ENCODE measurements at regions not wholly inside any gene's neighbourhood (a gene's known extent, or its start where the extent isn't known, plus 50 kb on each side); places are given as distances from the start of the nearest gene placed in this dataset.

DNA sequence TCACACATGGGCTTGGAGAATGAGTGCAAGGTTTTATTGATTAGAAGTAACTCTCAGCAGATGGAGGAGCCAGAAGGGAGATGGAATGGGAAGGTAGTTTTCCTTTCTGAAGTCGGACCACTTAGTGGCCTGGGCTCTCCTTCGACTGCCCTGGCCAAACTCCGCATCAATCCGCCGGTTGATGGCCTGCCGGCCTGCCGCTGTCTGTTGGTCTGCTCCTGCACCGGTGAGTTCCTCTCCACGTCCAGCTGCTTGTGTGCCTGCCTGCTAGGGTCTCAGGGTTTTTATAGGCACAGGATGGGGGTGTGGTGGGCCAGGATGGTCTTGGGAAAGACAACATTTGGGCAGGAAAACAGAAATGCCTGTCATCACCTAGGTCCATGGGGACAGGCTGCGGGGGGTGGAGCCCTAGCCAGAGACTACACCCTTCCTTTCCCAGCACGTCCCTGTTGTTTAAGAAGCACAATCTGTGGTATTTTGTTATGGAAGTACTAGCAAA lies 837.0 kb downstream of the PDCD6IP start:
- H3K4me3 ChIP-seq (replicated peaks; ENCODE audit: insufficient read depth, low read length), result no peak overlapping the region
- H3K27ac ChIP-seq (replicated peaks), result no peak overlapping the region
- no peak for TF ChIP-seq SPI1 (IDR thresholded peaks at IDR 0.05; ENCODE audit: borderline replicate concordance, low read depth)
- TF ChIP-seq POLR2AphosphoS5 (IDR thresholded peaks at IDR 0.05; ENCODE audit: low read depth), result no peak
- TF ChIP-seq GABPA (IDR thresholded peaks at IDR 0.05; ENCODE audit: low read depth), result no peak
- TF ChIP-seq, protein P1, sequence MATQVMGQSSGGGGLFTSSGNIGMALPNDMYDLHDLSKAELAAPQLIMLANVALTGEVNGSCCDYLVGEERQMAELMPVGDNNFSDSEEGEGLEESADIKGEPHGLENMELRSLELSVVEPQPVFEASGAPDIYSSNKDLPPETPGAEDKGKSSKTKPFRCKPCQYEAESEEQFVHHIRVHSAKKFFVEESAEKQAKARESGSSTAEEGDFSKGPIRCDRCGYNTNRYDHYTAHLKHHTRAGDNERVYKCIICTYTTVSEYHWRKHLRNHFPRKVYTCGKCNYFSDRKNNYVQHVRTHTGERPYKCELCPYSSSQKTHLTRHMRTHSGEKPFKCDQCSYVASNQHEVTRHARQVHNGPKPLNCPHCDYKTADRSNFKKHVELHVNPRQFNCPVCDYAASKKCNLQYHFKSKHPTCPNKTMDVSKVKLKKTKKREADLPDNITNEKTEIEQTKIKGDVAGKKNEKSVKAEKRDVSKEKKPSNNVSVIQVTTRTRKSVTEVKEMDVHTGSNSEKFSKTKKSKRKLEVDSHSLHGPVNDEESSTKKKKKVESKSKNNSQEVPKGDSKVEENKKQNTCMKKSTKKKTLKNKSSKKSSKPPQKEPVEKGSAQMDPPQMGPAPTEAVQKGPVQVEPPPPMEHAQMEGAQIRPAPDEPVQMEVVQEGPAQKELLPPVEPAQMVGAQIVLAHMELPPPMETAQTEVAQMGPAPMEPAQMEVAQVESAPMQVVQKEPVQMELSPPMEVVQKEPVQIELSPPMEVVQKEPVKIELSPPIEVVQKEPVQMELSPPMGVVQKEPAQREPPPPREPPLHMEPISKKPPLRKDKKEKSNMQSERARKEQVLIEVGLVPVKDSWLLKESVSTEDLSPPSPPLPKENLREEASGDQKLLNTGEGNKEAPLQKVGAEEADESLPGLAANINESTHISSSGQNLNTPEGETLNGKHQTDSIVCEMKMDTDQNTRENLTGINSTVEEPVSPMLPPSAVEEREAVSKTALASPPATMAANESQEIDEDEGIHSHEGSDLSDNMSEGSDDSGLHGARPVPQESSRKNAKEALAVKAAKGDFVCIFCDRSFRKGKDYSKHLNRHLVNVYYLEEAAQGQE (IDR thresholded peaks at IDR 0.05; ENCODE audit: insufficient replicate concordance, low read depth), result no peak
- no peaks in the 10 kb centered on the region for H3K27me3 ChIP-seq (ENCODE audit: insufficient read depth, poor library complexity, severe bottlenecking)
- no peak for DNase-seq (ENCODE audit: low read depth in 1 of 2, low spot score in 1 of 2)

DNA sequence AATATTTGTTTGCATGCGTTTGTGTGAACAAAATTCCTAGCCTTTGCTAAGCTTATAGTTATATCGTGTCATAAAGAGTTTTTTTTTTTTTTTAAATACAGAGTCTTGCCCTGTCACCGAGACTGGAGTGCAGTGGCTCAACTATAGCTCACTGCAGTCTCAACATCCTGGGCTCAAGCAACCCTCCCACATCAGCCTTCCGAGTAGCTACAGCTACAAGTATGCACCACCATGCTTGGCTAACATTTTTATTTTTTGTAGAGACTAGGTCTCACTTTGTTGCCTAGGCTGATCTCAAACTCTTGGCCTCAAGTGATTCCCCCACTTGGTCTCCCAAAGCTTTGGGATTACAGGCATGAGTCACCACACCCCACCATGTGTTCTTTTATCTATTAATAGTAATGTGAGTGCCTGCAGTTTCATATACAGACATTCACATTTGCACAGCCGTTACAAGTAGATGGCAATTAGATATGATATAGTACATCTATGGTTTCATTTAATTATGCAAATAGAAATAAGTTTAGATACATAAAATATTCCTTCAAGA lies 848.6 kb downstream of the PDCD6IP start:
- DNase-seq (ENCODE audit: low read depth in 1 of 2, low spot score in 1 of 2), result no peak
- no peak for TF ChIP-seq GABPA (IDR thresholded peaks at IDR 0.05; ENCODE audit: low read depth)
- no peak overlapping the region for H3K27ac ChIP-seq (replicated peaks)
- H3K27me3 ChIP-seq (ENCODE audit: insufficient read depth, poor library complexity, severe bottlenecking), result no peaks in the 10 kb centered on the region
- no peak overlapping the region for H3K4me3 ChIP-seq (replicated peaks; ENCODE audit: insufficient read depth, low read length)

DNA sequence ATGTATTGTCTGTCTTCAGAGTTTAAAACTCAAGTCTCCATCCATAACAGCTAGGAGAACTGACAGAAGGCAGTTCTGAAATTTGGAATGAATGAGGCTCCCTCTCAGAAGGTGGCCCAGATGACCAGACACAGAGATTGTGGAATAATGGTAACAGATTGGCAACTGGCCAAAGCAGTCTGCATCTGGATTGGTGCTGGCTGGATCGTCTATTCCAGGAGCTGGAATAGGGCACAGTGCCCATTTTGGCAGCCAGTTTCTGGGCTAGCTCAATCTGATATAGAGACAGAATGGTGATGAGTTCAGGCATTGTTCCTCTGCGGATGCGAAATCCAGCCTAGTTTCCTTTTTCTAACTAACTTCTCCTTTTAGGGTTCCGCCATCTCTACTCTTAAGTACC lies 851.7 kb downstream of the PDCD6IP start:
- H3K27ac ChIP-seq (replicated peaks), result no peak overlapping the region
- H3K27me3 ChIP-seq (ENCODE audit: insufficient read depth, poor library complexity, severe bottlenecking), result no peaks in the 10 kb centered on the region
- DNase-seq (ENCODE audit: low read depth in 1 of 2, low spot score in 1 of 2), result no peak
- TF ChIP-seq POLR2AphosphoS5 (IDR thresholded peaks at IDR 0.05; ENCODE audit: low read depth), result no peak
- TF ChIP-seq GABPA (IDR thresholded peaks at IDR 0.05; ENCODE audit: low read depth), result no peak
- TF ChIP-seq, protein P2, sequence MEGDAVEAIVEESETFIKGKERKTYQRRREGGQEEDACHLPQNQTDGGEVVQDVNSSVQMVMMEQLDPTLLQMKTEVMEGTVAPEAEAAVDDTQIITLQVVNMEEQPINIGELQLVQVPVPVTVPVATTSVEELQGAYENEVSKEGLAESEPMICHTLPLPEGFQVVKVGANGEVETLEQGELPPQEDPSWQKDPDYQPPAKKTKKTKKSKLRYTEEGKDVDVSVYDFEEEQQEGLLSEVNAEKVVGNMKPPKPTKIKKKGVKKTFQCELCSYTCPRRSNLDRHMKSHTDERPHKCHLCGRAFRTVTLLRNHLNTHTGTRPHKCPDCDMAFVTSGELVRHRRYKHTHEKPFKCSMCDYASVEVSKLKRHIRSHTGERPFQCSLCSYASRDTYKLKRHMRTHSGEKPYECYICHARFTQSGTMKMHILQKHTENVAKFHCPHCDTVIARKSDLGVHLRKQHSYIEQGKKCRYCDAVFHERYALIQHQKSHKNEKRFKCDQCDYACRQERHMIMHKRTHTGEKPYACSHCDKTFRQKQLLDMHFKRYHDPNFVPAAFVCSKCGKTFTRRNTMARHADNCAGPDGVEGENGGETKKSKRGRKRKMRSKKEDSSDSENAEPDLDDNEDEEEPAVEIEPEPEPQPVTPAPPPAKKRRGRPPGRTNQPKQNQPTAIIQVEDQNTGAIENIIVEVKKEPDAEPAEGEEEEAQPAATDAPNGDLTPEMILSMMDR (IDR thresholded peaks at IDR 0.05; ENCODE audit: insufficient read depth, low read length), result no peak
- TF ChIP-seq, protein P1 (IDR thresholded peaks at IDR 0.05; ENCODE audit: insufficient replicate concordance, low read depth), result no peak
- no peak for TF ChIP-seq SPI1 (IDR thresholded peaks at IDR 0.05; ENCODE audit: borderline replicate concordance, low read depth)
- H3K4me3 ChIP-seq (replicated peaks; ENCODE audit: insufficient read depth, low read length), result no peak overlapping the region

DNA sequence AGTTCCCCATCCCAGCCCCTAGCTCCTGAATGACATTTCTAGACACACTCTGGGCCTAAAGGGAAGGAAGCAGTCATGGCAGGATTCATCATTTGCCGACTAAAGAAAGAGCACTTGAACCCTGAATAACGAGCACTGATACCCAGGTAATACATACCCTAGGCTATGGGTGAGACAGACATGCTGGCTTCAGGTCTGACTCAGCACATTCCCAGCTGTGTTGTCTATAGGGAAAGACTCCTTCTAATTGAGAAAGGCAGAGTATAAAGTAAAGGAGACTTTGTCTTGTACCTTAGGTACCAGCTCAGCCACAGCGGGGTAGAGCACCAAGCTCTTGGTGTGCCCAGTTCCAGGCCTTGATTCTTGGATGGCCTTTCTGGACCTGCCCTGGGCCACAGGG lies 870.5 kb downstream of the PDCD6IP start:
- H3K27ac ChIP-seq (replicated peaks), result no peak overlapping the region
- no peaks in the 10 kb centered on the region for H3K27me3 ChIP-seq (ENCODE audit: insufficient read depth, poor library complexity, severe bottlenecking)
- no peak overlapping the region for H3K4me3 ChIP-seq (replicated peaks; ENCODE audit: insufficient read depth, low read length)
- DNase-seq (ENCODE audit: low read depth in 1 of 2, low spot score in 1 of 2), result no peak
- TF ChIP-seq, protein P2 (IDR thresholded peaks at IDR 0.05; ENCODE audit: insufficient read depth, low read length), result no peak
- TF ChIP-seq, protein P1 (IDR thresholded peaks at IDR 0.05; ENCODE audit: insufficient replicate concordance, low read depth), result no peak
- TF ChIP-seq SPI1 (IDR thresholded peaks at IDR 0.05; ENCODE audit: borderline replicate concordance, low read depth) (no peak), POLR2AphosphoS5 (IDR thresholded peaks at IDR 0.05; ENCODE audit: low read depth) (no peak), GABPA (IDR thresholded peaks at IDR 0.05; ENCODE audit: low read depth) (no peak)

Measured in HL-60 (cell line).